Liver (tissue), 2 donors: ENCODE measurements at regions not wholly inside any gene's neighbourhood (a gene's known extent, or its start where the extent isn't known, plus 50 kb on each side); places are given as distances from the start of the nearest gene placed in this dataset.

Source experiments
- MAX ChIP-seq: IDR thresholded peaks from 2 replicates; pipeline ENCODE4 v1.6.1; 2016; ENCODE audit warnings: antibody characterized with exemption
- SP1 ChIP-seq: IDR thresholded peaks from 2 replicates; pipeline ENCODE4 v1.6.1; 2018; ENCODE audit warnings: antibody characterized with exemption, mild to moderate bottlenecking
- TAF1 ChIP-seq: conservative IDR thresholded peaks from 2 replicates; pipeline ENCODE4 v1.6.1; 2016; ENCODE audit warnings: antibody characterized with exemption, mild to moderate bottlenecking
- YY1 ChIP-seq: IDR thresholded peaks from 2 replicates; pipeline ENCODE4 v1.6.1; 2016; ENCODE audit warnings: antibody characterized with exemption, mild to moderate bottlenecking
- donor health status: healthy.

GRCh38 chr16:82504836-82505235 is 121.9 kb upstream of the CDH13 start:
- TF ChIP-seq TAF1 = no peak
- no peak for TF ChIP-seq MAX
- TF ChIP-seq YY1 = no peak
- no peak for TF ChIP-seq SP1
